ENCODE measurements at regions not wholly inside any gene's neighbourhood (a gene's known extent, or its start where the extent isn't known, plus 50 kb on each side); places are given as distances from the start of the nearest gene placed in this dataset.
"Not testable (repeated sequence)": the region's sequence is repeated elsewhere in the genome, so short reads cannot be mapped to it uniquely, and the experiment has no call there.

DNA sequence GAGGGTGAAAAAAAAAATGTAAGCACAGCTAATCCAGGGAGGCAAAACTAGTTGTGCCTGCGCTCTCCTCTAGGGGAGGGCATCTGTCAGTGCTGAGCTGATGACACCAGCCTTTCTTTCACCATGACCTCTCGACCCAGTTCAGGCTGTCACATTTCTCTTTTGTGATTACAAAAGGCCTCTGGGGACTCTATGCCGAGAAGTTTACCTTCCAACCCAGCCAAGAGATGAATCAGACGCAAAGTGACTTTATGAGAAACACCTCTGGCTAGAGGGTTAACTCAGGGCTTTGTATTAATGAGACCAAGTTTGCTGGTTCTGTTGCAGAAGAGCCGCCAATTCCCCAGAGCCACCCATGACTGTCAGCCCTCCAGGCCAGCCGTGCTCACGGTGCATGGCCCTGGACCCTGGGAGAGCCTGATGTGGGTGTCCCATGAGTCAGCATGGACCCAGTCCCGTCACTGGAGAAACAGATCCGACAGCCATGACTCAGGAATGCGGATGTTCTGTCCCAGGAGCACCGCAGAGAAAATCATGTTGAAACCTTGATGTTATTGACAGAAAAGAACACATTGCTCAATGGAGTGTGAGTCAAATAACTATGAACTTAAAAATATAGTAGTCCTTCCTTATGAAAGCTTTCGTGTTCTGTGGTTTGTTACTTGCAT lies 437.2 kb downstream of the HS3ST3B1 start:
- H3K4me1 Mint-ChIP-seq, result no peaks in the 10 kb centered on the region
- H3K9me3 Mint-ChIP-seq (ENCODE audit: low read depth), result no peaks in the 10 kb centered on the region
- no peak overlapping the region for H3K27ac Mint-ChIP-seq
- no peaks in the 10 kb centered on the region for H3K36me3 Mint-ChIP-seq
- H3K27me3 Mint-ChIP-seq, result no peaks in the 10 kb centered on the region
- H3K4me3 Mint-ChIP-seq, result no peak overlapping the region
- CTCF ChIA-PET, result no interaction called here
- no peak for ATAC-seq
- no peak for DNase-seq

DNA sequence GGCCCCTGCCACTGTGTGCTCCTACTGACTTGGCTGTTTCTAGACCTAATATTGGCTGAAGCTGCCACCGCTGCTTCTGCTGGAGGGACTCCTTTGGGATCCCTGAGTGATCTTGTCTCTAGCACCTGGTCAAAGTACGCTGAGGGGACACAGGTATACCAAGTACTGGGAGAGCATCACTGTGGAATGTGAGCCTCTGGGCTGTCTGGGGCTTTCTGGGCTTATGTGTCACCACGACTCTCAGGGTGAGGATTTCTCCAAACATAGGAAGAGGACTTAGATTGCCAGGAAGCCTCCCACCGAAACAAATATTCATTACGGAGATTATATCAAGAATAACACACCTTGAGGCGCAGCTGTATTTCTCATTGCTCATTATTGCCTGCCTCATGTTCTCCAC lies 435.8 kb downstream of the HS3ST3B1 start:
- no peaks in the 10 kb centered on the region for H3K4me1 Mint-ChIP-seq
- H3K27me3 Mint-ChIP-seq, result no peaks in the 10 kb centered on the region
- CTCF ChIA-PET, result no interaction called here
- no peaks in the 10 kb centered on the region for H3K36me3 Mint-ChIP-seq
- no peak overlapping the region for H3K27ac Mint-ChIP-seq
- ATAC-seq (no peak), DNase-seq (no peak)
- no peak overlapping the region for H3K4me3 Mint-ChIP-seq
- H3K9me3 Mint-ChIP-seq (ENCODE audit: low read depth), result no peaks in the 10 kb centered on the region

DNA sequence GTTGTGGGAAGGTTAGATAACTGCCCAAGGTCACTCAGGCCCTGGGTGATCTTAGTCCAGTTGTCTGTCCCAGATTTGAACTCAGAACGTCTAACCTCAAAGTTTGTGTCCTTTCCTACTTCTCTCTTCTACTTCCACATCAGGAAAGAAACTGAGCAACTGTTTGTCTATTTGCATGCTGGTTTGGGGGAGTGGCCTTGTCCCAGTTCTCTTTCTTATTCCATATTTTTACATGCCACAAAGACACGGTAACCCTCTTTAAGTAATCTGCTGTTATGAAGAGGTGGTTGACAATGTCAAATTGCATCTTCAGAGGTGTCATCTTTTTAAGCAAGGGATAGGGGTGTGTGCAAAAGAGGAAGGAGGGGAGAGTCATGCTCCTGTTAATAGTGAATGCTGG lies 432.5 kb downstream of the HS3ST3B1 start:
- DNase-seq (no peak), ATAC-seq (no peak)
- Mint-ChIP-seq H3K27me3 (no peaks in the 10 kb centered on the region), H3K4me1 (no peaks in the 10 kb centered on the region), H3K27ac (no peak overlapping the region), H3K4me3 (no peak overlapping the region), H3K9me3 (ENCODE audit: low read depth) (no peaks in the 10 kb centered on the region), H3K36me3 (no peaks in the 10 kb centered on the region)
- CTCF ChIA-PET, result no interaction called here

DNA sequence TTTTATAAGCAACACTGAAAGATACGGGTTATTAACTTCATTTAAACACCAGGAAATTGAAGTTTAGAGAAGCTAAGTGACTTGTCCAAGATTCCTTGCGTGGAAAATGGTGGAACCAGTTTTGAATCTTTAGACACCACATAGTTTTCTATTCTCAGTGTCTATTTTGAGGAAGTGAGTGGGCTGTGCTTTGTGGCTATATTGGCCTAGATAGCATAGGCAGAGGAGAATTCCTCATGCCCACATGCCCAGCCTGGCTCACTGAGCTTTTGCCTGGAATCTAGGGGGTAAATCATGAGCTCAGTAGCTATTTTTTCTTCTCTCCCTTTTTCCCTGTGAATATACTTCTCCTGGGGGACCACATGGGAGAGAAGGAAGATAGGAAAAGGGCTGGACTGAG lies 431.3 kb downstream of the HS3ST3B1 start:
- CTCF ChIA-PET, result no interaction called here
- no peak overlapping the region for H3K4me3 Mint-ChIP-seq
- no peaks in the 10 kb centered on the region for H3K27me3 Mint-ChIP-seq
- no peak overlapping the region for H3K27ac Mint-ChIP-seq
- H3K9me3 Mint-ChIP-seq (ENCODE audit: low read depth), result no peaks in the 10 kb centered on the region
- DNase-seq, result no peak
- no peak for ATAC-seq
- no peaks in the 10 kb centered on the region for H3K4me1 Mint-ChIP-seq
- no peaks in the 10 kb centered on the region for H3K36me3 Mint-ChIP-seq

DNA sequence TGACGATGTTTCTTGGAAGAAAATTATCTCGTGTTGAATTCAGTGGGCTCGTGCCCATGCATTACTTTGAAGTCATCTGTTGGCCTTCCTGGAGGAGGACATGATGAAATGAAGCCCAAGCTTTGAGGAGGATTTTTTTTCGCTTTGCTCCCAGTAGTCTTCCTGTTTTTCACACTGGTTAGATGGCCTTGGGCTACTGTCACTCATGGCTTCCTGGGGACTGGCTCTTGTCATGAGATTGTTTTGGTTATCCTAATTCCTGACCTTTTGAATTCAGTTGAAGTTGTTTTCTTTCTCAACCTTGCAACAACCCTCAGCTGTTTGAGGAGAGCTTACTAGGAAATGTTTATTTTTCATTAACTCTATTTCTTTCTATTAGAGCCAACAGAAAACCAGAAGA lies 430.7 kb downstream of the HS3ST3B1 start:
- ATAC-seq, result no peak
- Mint-ChIP-seq H3K9me3 (ENCODE audit: low read depth) (no peaks in the 10 kb centered on the region), H3K36me3 (no peaks in the 10 kb centered on the region), H3K27ac (no peak overlapping the region), H3K27me3 (no peaks in the 10 kb centered on the region), H3K4me3 (no peak overlapping the region), H3K4me1 (no peaks in the 10 kb centered on the region)
- CTCF ChIA-PET, result no interaction called here
- DNase-seq, result no peak

DNA sequence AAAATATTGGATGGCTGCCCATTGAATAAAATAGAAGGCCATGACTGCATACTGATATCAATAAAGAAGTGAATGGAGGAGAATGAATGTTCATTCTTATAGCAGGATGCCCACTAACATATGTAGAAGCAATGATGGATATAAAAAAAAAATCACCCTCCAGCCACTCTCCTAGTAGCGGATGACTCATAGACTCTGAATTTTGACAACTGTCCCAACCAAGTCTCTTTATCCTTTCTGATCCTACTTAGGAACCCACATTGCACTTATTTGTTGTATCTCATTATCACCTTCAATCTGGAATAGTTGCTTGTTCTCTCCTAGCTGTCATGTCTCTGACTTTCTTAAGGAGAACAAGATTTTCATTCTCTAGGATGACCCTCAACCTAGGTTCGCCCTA lies 429.9 kb downstream of the HS3ST3B1 start:
- CTCF ChIA-PET, result no interaction called here
- H3K4me1 Mint-ChIP-seq, result no peaks in the 10 kb centered on the region
- no peak for ATAC-seq

DNA sequence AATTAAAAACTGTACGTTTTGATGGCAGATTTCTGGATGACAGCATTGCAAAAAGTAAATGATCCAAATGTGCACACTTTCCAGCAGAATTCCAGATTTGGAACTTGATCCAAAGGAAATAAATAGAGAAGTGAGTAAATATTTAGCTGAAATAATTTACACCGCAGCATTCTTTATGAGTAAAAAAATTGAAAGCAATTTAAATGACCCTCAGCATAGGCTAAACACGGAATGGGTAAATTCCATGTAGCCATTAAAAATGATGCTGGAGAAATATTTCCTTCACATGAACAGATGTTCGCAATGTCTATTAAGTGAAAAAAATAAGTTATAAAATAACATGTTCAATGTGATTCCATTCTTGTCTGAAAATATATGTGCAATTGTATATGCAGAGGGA lies 424.8 kb downstream of the HS3ST3B1 start:
- H3K4me3 Mint-ChIP-seq, result no peak overlapping the region
- H3K4me1 Mint-ChIP-seq, result no peaks in the 10 kb centered on the region
- ATAC-seq, result no peak
- no peaks in the 10 kb centered on the region for H3K36me3 Mint-ChIP-seq
- CTCF ChIA-PET, result no interaction called here
- no peak overlapping the region for H3K27ac Mint-ChIP-seq
- DNase-seq, result no peak
- H3K9me3 Mint-ChIP-seq (ENCODE audit: low read depth), result no peaks in the 10 kb centered on the region
- no peaks in the 10 kb centered on the region for H3K27me3 Mint-ChIP-seq

More for the DNA sequence above, 429.9 kb downstream of the HS3ST3B1 start:
- no peaks in the 10 kb centered on the region for H3K9me3 Mint-ChIP-seq (ENCODE audit: low read depth)
- no peak overlapping the region for H3K27ac Mint-ChIP-seq
- H3K27me3 Mint-ChIP-seq, result no peaks in the 10 kb centered on the region
- DNase-seq, result no peak
- no peak overlapping the region for H3K4me3 Mint-ChIP-seq
- H3K36me3 Mint-ChIP-seq, result no peaks in the 10 kb centered on the region

DNA sequence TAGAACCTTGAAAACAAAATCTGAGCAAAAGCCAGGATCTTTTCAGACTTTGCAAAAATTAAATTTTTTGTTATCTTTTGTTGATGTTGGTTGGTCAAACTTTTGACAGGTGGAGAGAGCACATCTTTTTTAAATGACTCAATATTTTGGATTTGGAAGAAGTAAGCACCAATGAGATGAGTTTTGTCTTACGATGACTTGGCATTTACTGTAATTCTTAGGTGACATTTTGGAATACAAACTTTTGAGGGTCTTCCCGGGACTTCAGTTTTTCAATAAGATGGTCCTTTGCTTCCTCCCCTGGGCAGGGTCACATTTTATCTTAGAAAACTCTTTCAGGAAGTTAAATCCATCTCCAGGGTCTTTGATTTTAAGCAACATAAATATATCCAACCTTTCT lies 423.9 kb downstream of the HS3ST3B1 start:
- Mint-ChIP-seq H3K4me3 (no peak overlapping the region), H3K9me3 (ENCODE audit: low read depth) (no peaks in the 10 kb centered on the region), H3K36me3 (no peaks in the 10 kb centered on the region), H3K27me3 (no peaks in the 10 kb centered on the region), H3K4me1 (no peaks in the 10 kb centered on the region), H3K27ac (no peak overlapping the region)
- DNase-seq (no peak), ATAC-seq (no peak)
- CTCF ChIA-PET, result no interaction called here

DNA sequence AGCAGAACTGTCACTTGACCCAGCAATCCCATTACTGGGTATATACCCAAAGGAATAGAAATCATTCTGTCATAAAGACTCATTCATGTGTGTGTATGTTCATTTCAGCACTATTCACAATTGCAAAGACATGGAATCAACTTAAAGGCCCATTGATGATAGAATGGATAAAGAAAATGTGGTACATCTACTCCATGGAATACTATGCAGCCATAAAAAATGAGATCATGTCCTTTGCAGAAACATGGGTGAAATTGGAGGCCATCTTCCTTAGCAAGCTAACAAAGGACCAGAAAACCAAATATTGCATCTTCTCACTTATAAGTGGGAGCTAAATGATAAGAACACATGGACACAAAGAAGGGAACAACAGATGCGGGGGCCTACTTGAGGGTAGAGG lies 422.5 kb downstream of the HS3ST3B1 start:
- H3K27ac Mint-ChIP-seq; DNase-seq; H3K36me3 Mint-ChIP-seq; CTCF ChIA-PET; H3K4me3 Mint-ChIP-seq; H3K9me3 Mint-ChIP-seq (ENCODE audit: low read depth); H3K4me1 Mint-ChIP-seq; H3K27me3 Mint-ChIP-seq; ATAC-seq: not testable (repeated sequence)

DNA sequence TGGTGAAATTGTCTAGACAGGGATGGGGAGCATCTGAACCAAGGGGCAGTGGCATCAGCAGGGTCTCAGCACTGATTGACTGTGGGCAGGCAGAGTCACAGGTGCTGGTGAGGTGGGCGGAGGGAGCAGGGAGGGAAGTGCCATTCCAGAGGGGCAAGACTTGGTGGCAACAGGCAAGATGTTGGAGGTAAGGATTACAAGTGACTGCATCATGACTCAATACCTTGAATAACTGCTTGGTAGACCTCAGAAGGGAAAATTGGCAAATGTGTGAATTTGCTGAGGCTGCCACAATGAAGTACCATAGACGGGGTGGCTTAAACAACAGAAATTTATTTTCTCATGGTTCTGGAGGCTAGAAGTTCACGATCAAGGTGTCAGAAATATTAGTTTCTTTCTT lies 419.1 kb downstream of the HS3ST3B1 start:
- CTCF ChIA-PET, result no interaction called here
- no peak overlapping the region for H3K27ac Mint-ChIP-seq
- peaks cover 3% of the 10 kb centered on the region for H3K27me3 Mint-ChIP-seq
- no peaks in the 10 kb centered on the region for H3K9me3 Mint-ChIP-seq (ENCODE audit: low read depth)
- no peaks in the 10 kb centered on the region for H3K4me1 Mint-ChIP-seq
- no peak overlapping the region for H3K4me3 Mint-ChIP-seq
- no peak for DNase-seq
- H3K36me3 Mint-ChIP-seq, result no peaks in the 10 kb centered on the region
- ATAC-seq, result no peak

DNA sequence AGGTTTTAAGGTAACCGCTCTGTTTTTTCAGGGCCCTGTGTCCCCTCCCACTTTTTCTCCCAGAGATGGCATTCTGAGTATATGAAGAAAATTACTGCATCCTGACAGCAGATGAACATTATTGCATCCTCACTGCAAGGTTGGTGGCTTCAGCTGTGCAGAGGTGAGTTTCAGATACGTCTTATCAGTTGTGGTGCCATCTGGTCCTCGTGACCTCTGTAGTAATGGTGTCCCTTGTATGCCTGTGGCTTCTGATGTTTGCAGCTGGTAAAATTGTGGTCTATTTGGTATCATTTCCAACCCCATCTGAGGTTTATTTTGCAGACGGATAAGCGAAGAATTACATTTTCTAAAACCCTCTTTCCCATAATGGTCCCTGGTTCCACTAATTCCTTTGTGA lies 417.0 kb downstream of the HS3ST3B1 start:
- Mint-ChIP-seq H3K4me3 (no peak overlapping the region), H3K36me3 (no peaks in the 10 kb centered on the region), H3K27ac (no peak overlapping the region), H3K27me3 (peaks cover 5% of the 10 kb centered on the region), H3K4me1 (no peaks in the 10 kb centered on the region), H3K9me3 (ENCODE audit: low read depth) (no peaks in the 10 kb centered on the region)
- CTCF ChIA-PET, result no interaction called here
- DNase-seq, result no peak
- no peak for ATAC-seq

DNA sequence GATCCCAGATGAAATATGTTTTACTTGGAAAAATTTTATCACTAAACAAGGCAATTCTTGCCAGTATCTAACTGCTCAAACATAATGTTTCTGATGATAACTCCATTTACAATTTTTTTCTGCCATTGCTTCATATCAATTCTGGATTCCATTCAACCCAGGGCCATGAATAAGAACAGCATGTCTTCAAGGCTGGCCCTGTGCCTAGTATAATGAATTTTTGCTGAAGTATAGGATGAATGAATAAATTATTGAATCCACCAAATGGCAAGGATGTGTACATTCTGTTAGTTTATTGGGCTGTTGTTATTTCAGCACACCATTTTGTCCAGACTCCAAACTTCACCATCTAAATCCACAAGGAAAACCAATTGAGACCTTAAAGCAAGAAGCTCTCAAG lies 414.7 kb downstream of the HS3ST3B1 start:
- H3K27me3 Mint-ChIP-seq, result peaks cover 8% of the 10 kb centered on the region
- CTCF ChIA-PET, result no interaction called here
- ATAC-seq (no peak), DNase-seq (no peak)
- no peaks in the 10 kb centered on the region for H3K4me1 Mint-ChIP-seq
- H3K4me3 Mint-ChIP-seq, result no peak overlapping the region
- H3K36me3 Mint-ChIP-seq, result no peaks in the 10 kb centered on the region
- no peaks in the 10 kb centered on the region for H3K9me3 Mint-ChIP-seq (ENCODE audit: low read depth)
- no peak overlapping the region for H3K27ac Mint-ChIP-seq

DNA sequence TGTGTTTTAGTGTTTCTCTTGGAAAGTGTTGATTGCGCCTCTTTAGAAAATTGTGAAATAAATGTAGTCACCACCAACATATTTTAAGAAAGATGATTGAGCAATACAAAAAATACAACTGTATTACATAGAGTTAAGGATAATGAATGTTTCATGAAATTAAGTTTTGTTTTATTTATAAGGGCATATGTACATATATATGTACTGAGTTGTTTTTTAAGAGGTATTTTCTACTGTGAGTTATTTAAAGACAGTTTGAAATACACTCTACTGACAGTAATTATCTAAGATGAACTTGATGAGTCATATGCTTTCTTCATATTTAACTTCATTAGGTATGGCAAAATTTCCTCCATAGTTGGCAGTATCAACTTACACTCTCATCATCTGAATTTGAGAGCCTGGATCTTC lies 411.7 kb downstream of the HS3ST3B1 start:
- ATAC-seq (no peak), DNase-seq (no peak)
- CTCF ChIA-PET, result no interaction called here
- Mint-ChIP-seq H3K9me3 (ENCODE audit: low read depth) (no peaks in the 10 kb centered on the region), H3K4me1 (no peaks in the 10 kb centered on the region), H3K4me3 (no peak overlapping the region), H3K27ac (no peak overlapping the region), H3K27me3 (peaks cover 8% of the 10 kb centered on the region), H3K36me3 (no peaks in the 10 kb centered on the region)

DNA sequence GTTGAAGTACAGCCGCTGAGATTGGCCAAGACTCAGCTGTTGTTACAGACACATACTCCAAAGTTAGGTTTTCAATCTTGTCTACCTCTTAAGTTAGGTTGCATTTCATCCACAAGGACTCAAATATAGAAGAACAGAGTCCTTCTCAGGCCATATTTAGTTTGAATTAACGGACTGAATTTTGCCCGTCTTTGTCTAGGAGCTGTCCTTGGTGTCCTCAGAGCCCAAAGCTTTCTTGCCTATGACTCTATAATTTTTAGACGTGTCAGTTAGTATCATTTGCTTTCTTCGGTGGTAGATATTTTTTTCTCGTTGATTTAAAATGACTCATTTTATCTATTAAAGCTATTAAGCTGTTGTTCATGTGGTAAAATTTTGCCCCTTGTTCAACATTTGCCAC lies 403.2 kb downstream of the HS3ST3B1 start:
- H3K9me3 Mint-ChIP-seq (ENCODE audit: low read depth), result no peaks in the 10 kb centered on the region
- H3K27ac Mint-ChIP-seq, result no peak overlapping the region
- no peaks in the 10 kb centered on the region for H3K36me3 Mint-ChIP-seq
- ATAC-seq (no peak), DNase-seq (no peak)
- no peak overlapping the region for H3K4me3 Mint-ChIP-seq
- CTCF ChIA-PET, result no interaction called here
- H3K27me3 Mint-ChIP-seq, result peaks cover 3% of the 10 kb centered on the region
- H3K4me1 Mint-ChIP-seq, result no peaks in the 10 kb centered on the region

DNA sequence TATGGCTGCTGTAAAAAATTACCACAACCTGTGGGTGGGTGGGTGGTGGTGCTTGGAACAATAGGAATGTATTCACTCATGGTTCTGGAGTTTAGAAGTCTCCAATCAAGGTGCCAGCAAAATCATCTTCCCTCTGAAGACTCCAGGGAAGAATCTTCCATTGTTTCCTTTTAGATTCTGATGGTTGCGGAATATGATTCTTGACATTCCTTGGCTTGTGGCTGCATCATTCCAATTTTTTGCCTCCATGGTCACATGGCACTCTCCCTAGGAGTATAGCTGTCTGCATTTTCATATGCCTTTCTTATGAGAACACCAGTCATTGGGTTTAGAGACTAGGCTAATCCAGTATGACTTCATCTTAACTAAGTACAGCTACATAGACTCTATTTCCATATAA lies 401.0 kb downstream of the HS3ST3B1 start:
- H3K4me3 Mint-ChIP-seq, result no peak overlapping the region
- CTCF ChIA-PET, result no interaction called here
- ATAC-seq, result no peak
- DNase-seq, result no peak
- H3K4me1 Mint-ChIP-seq, result no peaks in the 10 kb centered on the region
- no peak overlapping the region for H3K27ac Mint-ChIP-seq
- H3K9me3 Mint-ChIP-seq (ENCODE audit: low read depth), result no peaks in the 10 kb centered on the region
- H3K36me3 Mint-ChIP-seq, result no peaks in the 10 kb centered on the region
- peaks cover 3% of the 10 kb centered on the region for H3K27me3 Mint-ChIP-seq

All from activated CD8-positive, alpha-beta memory T cell treated with anti-CD3 and anti-CD28 coated beads, Interleukin-2, amount 10 ng/mL, durations not matched to agents 7 days and 5 days (primary cell).